Superior temporal gyrus (tissue), 1 donor: ENCODE measurements at regions not wholly inside any gene's neighbourhood (a gene's known extent, or its start where the extent isn't known, plus 50 kb on each side); places are given as distances from the start of the nearest gene placed in this dataset.

Experiments used
- DNase-seq: peaks from one replicate; pipeline ENCODE4 v3.0.0-alpha.2; 2016; ENCODE audit errors: extremely low spot score

GRCh38 chr9:7947577-7947976, 148.0 kb upstream of the DMAC1 start:
- DNase-seq = no peak

DNA sequence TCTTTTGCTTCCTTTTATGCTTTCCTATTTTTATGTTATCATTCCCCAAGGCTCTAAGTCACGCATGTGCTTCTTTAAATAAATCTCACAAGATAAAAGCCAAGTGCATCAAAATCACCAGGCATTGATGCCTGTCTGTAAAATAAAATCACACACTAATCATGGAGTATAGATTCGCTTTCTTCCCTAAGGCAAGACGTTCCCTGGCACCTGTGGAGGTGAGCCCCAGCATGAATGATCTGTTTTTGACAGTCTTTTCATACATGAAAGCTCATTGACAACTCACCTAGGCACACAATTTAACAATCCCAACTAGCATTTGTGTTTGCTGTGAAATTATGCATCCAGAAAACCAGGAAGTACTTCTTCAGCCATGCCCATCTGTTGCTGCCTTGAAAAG, 146.9 kb upstream of the DMAC1 start:
- no peak for DNase-seq

- DNase-seq = no peak
Observed at GRCh38 chr9:7944572-7944971, 145.0 kb upstream of the DMAC1 start.

- no peak for DNase-seq
Observed at GRCh38 chr9:7937761-7938491, 138.3 kb upstream of the DMAC1 start.

- DNase-seq = no peak
Observed at GRCh38 chr9:7936996-7937395, 137.4 kb upstream of the DMAC1 start.

GRCh38 chr9:7936163-7936562, 136.6 kb upstream of the DMAC1 start:
- DNase-seq = no peak

DNA sequence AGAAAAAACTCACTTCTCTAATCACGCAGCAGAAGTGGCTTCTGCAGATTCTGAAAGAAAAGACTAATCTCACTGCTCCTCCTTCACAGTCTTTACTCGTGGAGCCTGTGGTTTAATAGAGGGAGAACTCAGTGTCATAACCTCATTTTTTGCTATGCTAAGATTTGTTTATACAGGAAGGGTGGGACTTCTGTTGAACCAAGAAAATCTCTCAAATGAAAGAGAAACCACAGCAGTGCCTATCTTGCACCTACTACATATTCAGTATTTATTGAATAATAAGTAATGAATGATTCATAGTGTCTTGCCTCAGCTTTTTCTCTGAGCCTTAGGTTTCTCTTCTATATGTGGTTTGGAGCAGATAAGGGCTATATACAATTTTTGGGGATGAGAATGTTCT, 136.1 kb upstream of the DMAC1 start:
- DNase-seq = no peak

GRCh38 chr9:7932767-7933166, 133.2 kb upstream of the DMAC1 start:
- DNase-seq = no peak

GRCh38 chr9:7930613-7931012, 131.0 kb upstream of the DMAC1 start:
- no peak for DNase-seq

GRCh38 chr9:7921545-7922197, 122.1 kb upstream of the DMAC1 start:
- peak; percentile 27 for DNase-seq

DNA sequence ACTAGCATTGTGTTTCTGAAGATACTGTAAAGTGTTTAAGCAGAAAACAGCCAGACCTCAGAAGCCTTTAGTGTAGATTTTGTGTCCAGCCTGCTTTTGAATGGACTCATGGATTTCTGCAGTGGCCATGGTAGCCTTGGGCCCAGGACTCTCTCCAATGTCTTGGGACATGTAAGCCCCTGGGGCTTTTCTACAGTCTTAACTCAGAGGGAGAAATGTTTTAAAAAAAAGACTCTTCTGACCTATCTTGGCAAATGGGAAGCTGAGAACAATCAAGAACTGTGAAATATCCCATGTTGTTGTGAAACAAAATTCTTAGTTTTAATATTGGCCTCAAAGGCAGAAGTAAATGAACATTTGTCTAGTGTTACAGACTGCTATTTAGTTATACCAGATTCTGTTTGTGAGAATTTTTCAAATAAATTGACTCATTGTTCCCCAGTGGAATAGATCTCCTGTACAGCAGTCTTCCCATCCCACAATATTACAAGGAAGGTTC, 112.5 kb upstream of the DMAC1 start:
- DNase-seq = no peak

GRCh38 chr9:7910426-7911020, 110.9 kb upstream of the DMAC1 start:
- DNase-seq = peak; percentile 78

- DNase-seq = no peak
Observed at GRCh38 chr9:7909537-7909936, 110.0 kb upstream of the DMAC1 start.

DNA sequence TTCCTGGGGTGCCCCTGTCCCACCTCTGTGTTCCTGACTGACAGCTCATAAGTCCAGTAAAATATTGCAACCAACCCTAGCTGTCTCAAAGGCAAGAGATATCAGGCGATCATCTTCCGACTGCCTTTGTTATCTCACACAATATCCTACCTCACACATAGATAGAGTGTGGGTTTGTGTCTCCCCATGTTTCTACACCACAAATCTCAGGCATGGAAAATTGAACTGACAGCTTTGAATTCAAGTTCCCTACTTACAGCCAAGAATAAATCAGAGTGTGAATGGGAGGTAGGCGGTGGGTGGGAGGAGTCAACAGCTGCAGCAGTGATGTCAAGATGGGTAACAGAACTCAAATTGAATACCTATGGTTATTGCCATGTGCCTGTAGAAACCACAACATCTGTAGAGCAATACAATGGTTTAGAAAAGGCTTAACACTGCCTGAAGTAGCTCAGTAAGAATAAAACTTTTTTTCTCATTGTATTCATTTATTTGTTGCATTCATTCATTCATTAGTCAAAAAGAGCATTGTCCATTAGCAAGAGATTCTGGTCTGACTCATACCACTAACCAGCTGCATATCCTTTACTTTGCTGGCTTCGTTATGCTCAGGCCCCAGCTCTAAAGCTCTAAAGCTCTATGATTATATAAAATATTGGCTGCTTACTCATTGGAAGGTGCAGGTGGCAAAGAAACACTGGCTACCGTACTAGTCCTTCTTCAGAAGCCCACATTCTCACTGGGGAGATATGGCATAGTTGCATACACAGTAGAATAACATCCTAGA, 108.2 kb upstream of the DMAC1 start:
- peak; percentile 66 for DNase-seq

- no peak for DNase-seq
Observed at GRCh38 chr9:7906783-7907550, 107.4 kb upstream of the DMAC1 start.

GRCh38 chr9:7901621-7902020, 102.0 kb upstream of the DMAC1 start:
- no peak for DNase-seq

- no peak for DNase-seq
Observed at GRCh38 chr9:7900541-7900940, 101.0 kb upstream of the DMAC1 start.

GRCh38 chr9:7899753-7900152, 100.2 kb upstream of the DMAC1 start:
- no peak for DNase-seq

DNA sequence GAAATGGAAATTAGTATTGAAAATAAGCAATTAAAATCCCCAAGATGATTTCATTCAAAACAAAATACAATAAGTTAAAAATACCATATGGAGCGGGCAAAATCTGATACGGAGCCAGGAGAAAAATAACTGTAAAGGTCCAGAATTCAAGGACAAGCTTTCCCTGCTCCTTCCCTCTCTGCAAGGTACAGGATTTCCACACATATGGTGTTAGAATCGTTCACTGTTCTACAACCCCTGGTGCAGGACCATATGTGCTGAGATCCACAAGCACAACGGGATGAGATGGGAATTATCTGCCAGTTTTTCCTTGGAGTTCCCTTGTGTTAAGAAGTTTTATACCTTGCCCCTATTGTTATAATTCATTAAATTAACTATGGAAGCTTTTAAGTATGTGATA, 94.7 kb upstream of the DMAC1 start:
- DNase-seq = no peak

DNA sequence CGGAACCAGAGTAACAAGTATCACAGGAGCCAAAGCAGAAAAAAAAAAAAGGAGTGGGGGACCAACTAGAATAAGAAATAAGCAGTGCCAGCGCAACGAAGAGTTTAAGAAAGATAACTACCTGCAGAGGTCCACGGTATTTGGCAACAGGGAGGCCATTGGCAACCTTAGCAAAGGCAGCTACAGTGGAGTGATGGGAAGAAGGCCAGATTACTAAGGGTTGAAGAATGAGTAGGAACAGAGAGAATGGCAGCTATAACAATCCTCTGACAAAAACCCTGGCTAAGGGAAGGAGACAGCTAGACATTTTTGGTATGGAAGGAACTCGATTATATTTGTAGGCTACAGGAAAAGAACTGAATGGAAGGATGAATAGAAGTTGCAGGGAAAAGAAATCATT, 93.4 kb upstream of the DMAC1 start:
- no peak for DNase-seq

- no peak for DNase-seq
Observed at GRCh38 chr9:7879551-7880245, 80.1 kb upstream of the DMAC1 start.
